GM10248 (cell line): ENCODE measurements at regions not wholly inside any gene's neighbourhood (a gene's known extent, or its start where the extent isn't known, plus 50 kb on each side); places are given as distances from the start of the nearest gene placed in this dataset.

Experiments used
- CTCF ChIA-PET: fragments of 300-600 bp; sonication (Branson Sonifier 250); formaldehyde crosslinking; extraction: SDS; loops from one replicate; lab custom pipeline; 2021; ENCODE audit warnings: antibody characterized with exemption; lab: Yijun Ruan, JAX
- POLR2A ChIA-PET: fragments of 350-650 bp; sonication (Branson Sonifier 250); formaldehyde crosslinking; extraction: SDS; loops from one replicate; lab custom pipeline; 2020; ENCODE audit warnings: antibody characterized with exemption; lab: Yijun Ruan, JAX
- DNase-seq: peaks from one replicate; pipeline ENCODE4 v3.0.0; 2012; ENCODE audit errors: extremely low spot score
- CTCF ChIP-seq: IDR thresholded peaks from 2 replicates; pipeline ENCODE4 v1.5.1; 2012; ENCODE audit warnings: mild to moderate bottlenecking, low read depth; ENCODE audit errors: extremely low read depth, missing control alignments, control extremely low read depth

GRCh38 chr5:12177225-12177624, 273.0 kb upstream of the CTNND2 start:
- ChIA-PET CTCF (interaction anchor here (1.0 kb wide), 1 partner anchor 12 kb away, joined by 3 read pairs; no protein-coding TSS in a partner anchor), POLR2A (no interaction called here)
- no peak for TF ChIP-seq CTCF
- no peak for DNase-seq

GRCh38 chr5:12175914-12176585, 271.8 kb upstream of the CTNND2 start:
- no peak for TF ChIP-seq CTCF
- POLR2A ChIA-PET, result no interaction called here
- no peak for DNase-seq
- CTCF ChIA-PET, result interaction anchor here (1.0 kb wide), 1 partner anchor 11 kb away, joined by 3 read pairs; no protein-coding TSS in a partner anchor

GRCh38 chr5:12174734-12175133, 270.5 kb upstream of the CTNND2 start:
- no peak for DNase-seq
- CTCF ChIA-PET, result no interaction called here
- POLR2A ChIA-PET, result no interaction called here
- TF ChIP-seq CTCF, result no peak

- POLR2A ChIA-PET, result no interaction called here
- no peak for TF ChIP-seq CTCF
- CTCF ChIA-PET, result no interaction called here
- DNase-seq, result no peak
These were observed 265.3 kb upstream of the CTNND2 start for GRCh38 chr5:12169536-12169935.

GRCh38 chr5:12162863-12163262, 258.6 kb upstream of the CTNND2 start:
- no peak for DNase-seq
- CTCF ChIA-PET, result no interaction called here
- POLR2A ChIA-PET, result no interaction called here
- TF ChIP-seq CTCF, result no peak

GRCh38 chr5:12147513-12147912, 243.3 kb upstream of the CTNND2 start:
- ChIA-PET CTCF (no interaction called here), POLR2A (no interaction called here)
- no peak for DNase-seq
- TF ChIP-seq CTCF, result no peak
